ENCODE measurements at regions not wholly inside any gene's neighbourhood (a gene's known extent, or its start where the extent isn't known, plus 50 kb on each side); places are given as distances from the start of the nearest gene placed in this dataset.

DNA sequence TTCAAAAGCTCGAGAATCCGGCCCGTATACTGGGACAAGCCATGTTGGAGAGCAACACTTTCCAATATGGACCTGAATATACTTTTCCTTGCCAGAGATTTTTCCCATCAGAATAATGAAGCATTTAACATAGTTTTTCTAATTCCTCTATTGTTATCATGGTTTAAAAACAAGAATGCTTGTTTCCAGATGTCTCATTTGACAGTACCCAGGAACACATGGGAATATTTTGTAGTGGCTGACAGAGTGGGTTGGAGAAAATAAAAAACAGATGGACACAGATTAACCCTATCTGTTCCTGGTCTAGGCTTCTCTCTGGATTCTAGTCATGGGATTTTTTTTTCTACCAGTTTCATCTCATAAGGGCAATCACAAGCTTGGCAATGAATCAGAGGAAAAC is 164.8 kb upstream of the CEP162 start:
- Histone ChIP-seq H3K9ac (ENCODE audit: low read depth, low read length, poor library complexity) (no peak overlapping the region), H3K4me2 (ENCODE audit: insufficient read depth, low read length, poor library complexity, severe bottlenecking) (no peak overlapping the region), H3K14ac (ENCODE audit: low read length) (no peak overlapping the region), H3K4me1 (ENCODE audit: control insufficient read depth in 2 of 2, insufficient read depth in 1 of 2, low read depth in 1 of 2, low read length in 2 of 2) (no peaks in the 10 kb centered on the region), H2BK5ac (ENCODE audit: low read length) (no peak overlapping the region), H3K79me1 (ENCODE audit: low read depth, low read length) (no peaks in the 10 kb centered on the region), H2AK5ac (ENCODE audit: low read depth, low read length) (no peak overlapping the region), H3K18ac (ENCODE audit: low read length) (no peak overlapping the region), H3K27ac (replicated peaks; ENCODE audit: low read length) (no peak overlapping the region), H3K27me3 (ENCODE audit: control insufficient read depth in 3 of 3, insufficient read depth in 3 of 3, low read depth in 1 of 3, low read length in 3 of 3) (no peaks in the 10 kb centered on the region), H4K91ac (ENCODE audit: low read depth, low read length, poor library complexity) (no peak overlapping the region), H2BK12ac (ENCODE audit: low read length) (no peak overlapping the region), H3K9me3 (replicated peaks in 1 of 2; ENCODE audit: control insufficient read depth in 2 of 2, insufficient read depth in 1 of 2, low read depth in 1 of 2, low read length in 2 of 2) (no peaks in the 10 kb centered on the region), H2BK120ac (ENCODE audit: low read depth, low read length) (no peak overlapping the region), H3K23ac (ENCODE audit: low read depth, low read length, poor library complexity) (no peak overlapping the region), H4K8ac (ENCODE audit: low read depth, low read length) (no peak overlapping the region), H2AFZ (ENCODE audit: low read length) (no peak overlapping the region), H2BK15ac (ENCODE audit: low read length) (no peak overlapping the region), H3K36me3 (replicated peaks in 1 of 2; ENCODE audit: control insufficient read depth in 2 of 2, insufficient read depth in 2 of 2, low read length in 2 of 2) (no peaks in the 10 kb centered on the region), H3K4me3 (ENCODE audit: low read length in 2 of 2) (no peak overlapping the region), H3K4ac (ENCODE audit: low read length) (no peak overlapping the region)
- no CpG with 5 or more reads among the region's 3 CpGs for WGBS, 2 donors (ENCODE audit: extremely low coverage in 2 of 2, insufficient read length in 2 of 2, insufficient replicate concordance in 1 of 2)
- no peak for DNase-seq (ENCODE audit: low spot score)

DNA sequence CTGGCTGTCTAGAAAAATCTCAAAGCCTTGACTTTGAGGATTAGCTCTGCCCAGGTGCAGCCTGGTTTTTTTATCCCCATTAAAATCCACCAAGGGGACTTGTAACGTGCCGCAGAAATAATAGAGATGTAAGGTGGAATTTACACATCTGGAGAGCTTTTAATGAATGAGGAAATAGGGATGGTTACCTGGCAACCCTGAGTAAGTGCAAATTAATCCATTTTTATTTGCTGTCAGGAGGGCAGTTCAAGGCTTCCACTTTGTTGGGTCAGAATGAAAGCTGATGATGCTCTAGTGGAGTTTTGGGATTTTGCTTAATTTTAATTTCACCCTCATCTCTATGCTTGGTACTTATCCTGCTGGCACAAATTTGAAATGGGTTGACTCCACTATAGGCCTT is 163.4 kb upstream of the CEP162 start:
- no peak overlapping the region for H2BK15ac ChIP-seq (ENCODE audit: low read length)
- no peak overlapping the region for H2AK5ac ChIP-seq (ENCODE audit: low read depth, low read length)
- no peak overlapping the region for H3K4me3 ChIP-seq (ENCODE audit: low read length in 2 of 2)
- H3K9ac ChIP-seq (ENCODE audit: low read depth, low read length, poor library complexity): no peak overlapping the region
- no peaks in the 10 kb centered on the region for H3K27me3 ChIP-seq (ENCODE audit: control insufficient read depth in 3 of 3, insufficient read depth in 3 of 3, low read depth in 1 of 3, low read length in 3 of 3)
- H3K4me2 ChIP-seq (ENCODE audit: insufficient read depth, low read length, poor library complexity, severe bottlenecking): no peak overlapping the region
- DNase-seq (ENCODE audit: low spot score): no peak
- H3K27ac ChIP-seq (replicated peaks; ENCODE audit: low read length): no peak overlapping the region
- H3K4me1 ChIP-seq (ENCODE audit: control insufficient read depth in 2 of 2, insufficient read depth in 1 of 2, low read depth in 1 of 2, low read length in 2 of 2): no peaks in the 10 kb centered on the region
- no peak overlapping the region for H3K18ac ChIP-seq (ENCODE audit: low read length)
- no peak overlapping the region for H2AFZ ChIP-seq (ENCODE audit: low read length)
- H4K91ac ChIP-seq (ENCODE audit: low read depth, low read length, poor library complexity): no peak overlapping the region
- H3K79me1 ChIP-seq (ENCODE audit: low read depth, low read length): no peaks in the 10 kb centered on the region
- H3K4ac ChIP-seq (ENCODE audit: low read length): no peak overlapping the region
- no peak overlapping the region for H2BK12ac ChIP-seq (ENCODE audit: low read length)
- H2BK5ac ChIP-seq (ENCODE audit: low read length): no peak overlapping the region
- WGBS, 2 donors (ENCODE audit: extremely low coverage in 2 of 2, insufficient read length in 2 of 2, insufficient replicate concordance in 1 of 2): no CpG with 5 or more reads among the region's 2 CpGs
- H2BK120ac ChIP-seq (ENCODE audit: low read depth, low read length): no peak overlapping the region
- H4K8ac ChIP-seq (ENCODE audit: low read depth, low read length): no peak overlapping the region
- H3K23ac ChIP-seq (ENCODE audit: low read depth, low read length, poor library complexity): no peak overlapping the region
- no peak overlapping the region for H3K14ac ChIP-seq (ENCODE audit: low read length)
- H3K36me3 ChIP-seq (replicated peaks in 1 of 2; ENCODE audit: control insufficient read depth in 2 of 2, insufficient read depth in 2 of 2, low read length in 2 of 2): no peaks in the 10 kb centered on the region
- H3K9me3 ChIP-seq (replicated peaks in 1 of 2; ENCODE audit: control insufficient read depth in 2 of 2, insufficient read depth in 1 of 2, low read depth in 1 of 2, low read length in 2 of 2): no peaks in the 10 kb centered on the region

DNA sequence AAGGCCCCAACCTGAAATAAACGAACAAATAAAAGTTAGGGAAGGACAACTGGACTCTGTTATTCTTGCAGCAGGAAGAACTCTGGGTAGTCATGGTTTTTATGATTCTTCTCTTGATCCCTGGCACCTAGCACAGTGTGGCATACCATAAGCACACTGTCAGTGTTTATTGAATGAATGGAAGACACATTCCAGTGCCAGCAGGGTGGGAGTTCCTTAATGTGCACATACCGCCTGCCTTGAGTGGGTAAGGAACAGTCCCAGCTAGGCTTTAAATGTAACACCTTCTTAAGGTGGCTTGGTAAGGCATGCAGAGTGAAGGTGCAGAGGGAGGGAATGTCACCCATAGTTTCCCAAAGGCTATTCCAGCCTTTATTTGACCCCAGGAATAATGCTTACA is 162.9 kb upstream of the CEP162 start:
- Histone ChIP-seq H2BK5ac (ENCODE audit: low read length) (no peak overlapping the region), H2BK15ac (ENCODE audit: low read length) (no peak overlapping the region), H3K79me1 (ENCODE audit: low read depth, low read length) (no peaks in the 10 kb centered on the region), H3K4ac (ENCODE audit: low read length) (no peak overlapping the region), H3K4me2 (ENCODE audit: insufficient read depth, low read length, poor library complexity, severe bottlenecking) (no peak overlapping the region), H2BK120ac (ENCODE audit: low read depth, low read length) (no peak overlapping the region), H2BK12ac (ENCODE audit: low read length) (no peak overlapping the region), H3K14ac (ENCODE audit: low read length) (no peak overlapping the region), H3K23ac (ENCODE audit: low read depth, low read length, poor library complexity) (no peak overlapping the region), H3K4me3 (ENCODE audit: low read length in 2 of 2) (no peak overlapping the region), H3K27me3 (ENCODE audit: control insufficient read depth in 3 of 3, insufficient read depth in 3 of 3, low read depth in 1 of 3, low read length in 3 of 3) (no peaks in the 10 kb centered on the region), H3K27ac (replicated peaks; ENCODE audit: low read length) (no peak overlapping the region), H4K91ac (ENCODE audit: low read depth, low read length, poor library complexity) (no peak overlapping the region), H4K8ac (ENCODE audit: low read depth, low read length) (no peak overlapping the region), H3K9ac (ENCODE audit: low read depth, low read length, poor library complexity) (no peak overlapping the region), H2AK5ac (ENCODE audit: low read depth, low read length) (no peak overlapping the region), H3K36me3 (replicated peaks in 1 of 2; ENCODE audit: control insufficient read depth in 2 of 2, insufficient read depth in 2 of 2, low read length in 2 of 2) (no peaks in the 10 kb centered on the region), H3K4me1 (ENCODE audit: control insufficient read depth in 2 of 2, insufficient read depth in 1 of 2, low read depth in 1 of 2, low read length in 2 of 2) (no peaks in the 10 kb centered on the region), H2AFZ (ENCODE audit: low read length) (no peak overlapping the region), H3K9me3 (replicated peaks in 1 of 2; ENCODE audit: control insufficient read depth in 2 of 2, insufficient read depth in 1 of 2, low read depth in 1 of 2, low read length in 2 of 2) (no peaks in the 10 kb centered on the region), H3K18ac (ENCODE audit: low read length) (no peak overlapping the region)
- DNase-seq (ENCODE audit: low spot score): no peak
- no CpG with 5 or more reads among the region's 2 CpGs for WGBS, 2 donors (ENCODE audit: extremely low coverage in 2 of 2, insufficient read length in 2 of 2, insufficient replicate concordance in 1 of 2)

DNA sequence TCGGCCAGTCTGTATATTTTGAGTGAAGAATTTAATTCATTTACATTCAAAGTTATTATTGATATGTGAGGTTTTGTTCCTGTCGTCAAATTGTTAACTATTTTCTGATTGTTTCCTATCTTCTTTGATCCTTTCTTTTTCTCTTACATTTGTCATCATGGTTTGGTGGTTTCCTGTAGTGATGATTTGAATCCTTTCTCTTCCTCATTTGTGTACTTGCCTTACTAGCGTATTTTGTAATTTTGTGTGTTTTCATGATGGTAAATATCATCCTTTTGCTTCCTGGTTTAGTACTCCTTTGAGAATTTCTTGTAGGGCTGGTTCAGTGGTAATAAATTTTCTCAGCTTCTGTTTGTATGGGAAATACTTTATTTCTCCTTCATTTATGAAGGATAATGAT is 151.7 kb upstream of the CEP162 start:
- no peaks in the 10 kb centered on the region for H3K79me1 ChIP-seq (ENCODE audit: low read depth, low read length)
- H2BK15ac ChIP-seq (ENCODE audit: low read length): no peak overlapping the region
- no peaks in the 10 kb centered on the region for H3K36me3 ChIP-seq (replicated peaks in 1 of 2; ENCODE audit: control insufficient read depth in 2 of 2, insufficient read depth in 2 of 2, low read length in 2 of 2)
- no peak overlapping the region for H3K27ac ChIP-seq (replicated peaks; ENCODE audit: low read length)
- H2AFZ ChIP-seq (ENCODE audit: low read length): no peak overlapping the region
- no peak overlapping the region for H2BK12ac ChIP-seq (ENCODE audit: low read length)
- no peaks in the 10 kb centered on the region for H3K27me3 ChIP-seq (ENCODE audit: control insufficient read depth in 3 of 3, insufficient read depth in 3 of 3, low read depth in 1 of 3, low read length in 3 of 3)
- H3K4me1 ChIP-seq (ENCODE audit: control insufficient read depth in 2 of 2, insufficient read depth in 1 of 2, low read depth in 1 of 2, low read length in 2 of 2): no peaks in the 10 kb centered on the region
- no peak overlapping the region for H2BK5ac ChIP-seq (ENCODE audit: low read length)
- H3K23ac ChIP-seq (ENCODE audit: low read depth, low read length, poor library complexity): no peak overlapping the region
- no peak overlapping the region for H3K4me3 ChIP-seq (ENCODE audit: low read length in 2 of 2)
- no peak overlapping the region for H4K91ac ChIP-seq (ENCODE audit: low read depth, low read length, poor library complexity)
- WGBS, 2 donors (ENCODE audit: extremely low coverage in 2 of 2, insufficient read length in 2 of 2, insufficient replicate concordance in 1 of 2): no CpG with 5 or more reads among the region's 3 CpGs
- H2BK120ac ChIP-seq (ENCODE audit: low read depth, low read length): no peak overlapping the region
- no peak for DNase-seq (ENCODE audit: low spot score)
- no peak overlapping the region for H2AK5ac ChIP-seq (ENCODE audit: low read depth, low read length)
- H3K14ac ChIP-seq (ENCODE audit: low read length): no peak overlapping the region
- peaks cover 0 to 2% of the 10 kb centered on the region in 2 donors for H3K9me3 ChIP-seq (replicated peaks in 1 of 2; ENCODE audit: control insufficient read depth in 2 of 2, insufficient read depth in 1 of 2, low read depth in 1 of 2, low read length in 2 of 2)
- no peak overlapping the region for H3K9ac ChIP-seq (ENCODE audit: low read depth, low read length, poor library complexity)
- no peak overlapping the region for H3K4me2 ChIP-seq (ENCODE audit: insufficient read depth, low read length, poor library complexity, severe bottlenecking)
- H4K8ac ChIP-seq (ENCODE audit: low read depth, low read length): no peak overlapping the region
- H3K18ac ChIP-seq (ENCODE audit: low read length): no peak overlapping the region
- H3K4ac ChIP-seq (ENCODE audit: low read length): no peak overlapping the region

Data from neuronal stem cell (in vitro differentiated cells).